ENCODE measurements at regions not wholly inside any gene's neighbourhood (a gene's known extent, or its start where the extent isn't known, plus 50 kb on each side); places are given as distances from the start of the nearest gene placed in this dataset.

DNA sequence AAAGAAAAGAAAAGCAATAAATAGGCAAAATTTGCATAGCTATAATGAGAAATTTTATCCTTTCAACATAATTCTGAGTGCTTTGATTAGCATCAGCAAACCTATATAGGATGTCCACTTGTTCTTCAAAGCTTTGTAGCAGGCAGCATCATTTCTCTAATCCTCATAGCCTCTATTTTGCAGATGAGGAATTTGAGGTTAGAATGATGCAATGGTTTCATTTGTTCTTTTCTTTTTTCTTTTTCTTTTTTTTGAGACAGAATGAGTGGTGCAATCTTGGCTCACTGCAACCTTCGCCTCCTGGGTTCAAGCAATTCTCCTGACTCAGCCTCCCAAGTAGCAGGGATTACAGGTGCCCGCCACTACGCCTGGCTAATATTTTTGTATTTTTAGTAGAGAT, 594.4 kb downstream of the TOX3 start:
- Histone ChIP-seq H3K4me3 (no peak overlapping the region), H3K9me3 (ENCODE audit: control insufficient read depth in 4 of 4, insufficient read depth in 3 of 4, low read length in 3 of 4) (peaks cover 0 to 5% (median 0%) of the 10 kb centered on the region in 4 donors)
- 90 to 95% methylated on average over 3 of the region's 3 CpGs for WGBS, 2 donors

DNA sequence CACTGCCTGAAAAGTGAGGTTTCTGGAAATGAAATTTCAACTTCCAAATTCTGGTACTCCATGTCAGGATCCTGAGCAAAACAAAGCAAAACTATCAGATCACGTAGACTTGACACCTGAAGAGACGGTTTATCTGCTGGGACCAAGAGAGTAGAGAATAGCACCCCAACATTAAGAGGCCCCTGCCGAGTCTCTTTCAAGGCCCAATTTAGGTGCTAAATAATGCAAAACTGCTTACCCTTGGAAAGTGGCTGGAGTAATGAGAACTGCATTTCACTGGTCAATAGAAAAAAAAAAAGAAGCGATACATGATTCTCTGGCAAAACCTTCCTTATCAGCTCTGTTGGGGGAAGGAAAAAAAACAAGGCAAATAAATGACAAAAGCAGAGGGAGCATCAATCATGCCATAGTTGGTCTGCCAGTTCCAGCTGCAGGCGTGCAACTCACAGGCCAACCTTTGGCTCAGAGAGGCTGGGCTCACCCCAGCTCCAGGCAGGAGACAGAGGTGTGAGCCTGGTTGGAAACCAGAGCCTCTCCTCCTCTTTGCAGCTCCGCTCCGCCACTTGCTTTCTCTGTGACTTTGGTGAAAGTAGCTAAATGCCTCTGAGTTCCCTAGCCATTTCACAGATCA, 595.2 kb downstream of the TOX3 start:
- H3K36me3 ChIP-seq (ENCODE audit: control insufficient read depth in 4 of 4, insufficient read depth in 4 of 4, low read length in 4 of 4) = no peaks in the 10 kb centered on the region
- H3K9me3 ChIP-seq (ENCODE audit: control insufficient read depth in 4 of 4, insufficient read depth in 3 of 4, low read length in 3 of 4) = peaks cover 0 to 5% (median 0%) of the 10 kb centered on the region in 4 donors
- DNase-seq (no peak), ATAC-seq (ENCODE audit: insufficient read depth, low FRiP score) (no peak)
- H3K9ac ChIP-seq (ENCODE audit: insufficient read depth in 1 of 2, low read length in 2 of 2) = no peak overlapping the region
- H3K27ac ChIP-seq (ENCODE audit: low read depth in 1 of 2, low read length in 1 of 2) = no peak overlapping the region
- H3K4me3 ChIP-seq = no peak overlapping the region
- no peaks in the 10 kb centered on the region for H3K4me1 ChIP-seq (ENCODE audit: control insufficient read depth in 5 of 5, insufficient read depth in 5 of 5, low read length in 5 of 5)
- TF ChIP-seq, protein P1, sequence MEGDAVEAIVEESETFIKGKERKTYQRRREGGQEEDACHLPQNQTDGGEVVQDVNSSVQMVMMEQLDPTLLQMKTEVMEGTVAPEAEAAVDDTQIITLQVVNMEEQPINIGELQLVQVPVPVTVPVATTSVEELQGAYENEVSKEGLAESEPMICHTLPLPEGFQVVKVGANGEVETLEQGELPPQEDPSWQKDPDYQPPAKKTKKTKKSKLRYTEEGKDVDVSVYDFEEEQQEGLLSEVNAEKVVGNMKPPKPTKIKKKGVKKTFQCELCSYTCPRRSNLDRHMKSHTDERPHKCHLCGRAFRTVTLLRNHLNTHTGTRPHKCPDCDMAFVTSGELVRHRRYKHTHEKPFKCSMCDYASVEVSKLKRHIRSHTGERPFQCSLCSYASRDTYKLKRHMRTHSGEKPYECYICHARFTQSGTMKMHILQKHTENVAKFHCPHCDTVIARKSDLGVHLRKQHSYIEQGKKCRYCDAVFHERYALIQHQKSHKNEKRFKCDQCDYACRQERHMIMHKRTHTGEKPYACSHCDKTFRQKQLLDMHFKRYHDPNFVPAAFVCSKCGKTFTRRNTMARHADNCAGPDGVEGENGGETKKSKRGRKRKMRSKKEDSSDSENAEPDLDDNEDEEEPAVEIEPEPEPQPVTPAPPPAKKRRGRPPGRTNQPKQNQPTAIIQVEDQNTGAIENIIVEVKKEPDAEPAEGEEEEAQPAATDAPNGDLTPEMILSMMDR (IDR thresholded peaks at IDR 0.05; ENCODE audit: control extremely low read depth, extremely low read depth) = no peak
- peaks cover 0 to 3% (median 0%) of the 10 kb centered on the region in 3 donors for H3K27me3 ChIP-seq (ENCODE audit: control insufficient read depth in 3 of 3, insufficient read depth in 3 of 3, low read length in 2 of 3)
- WGBS, 2 donors = 40 to 62% methylated on average over 7 of the region's 7 CpGs

More for the DNA sequence above, 594.4 kb downstream of the TOX3 start:
- no peak overlapping the region for H3K9ac ChIP-seq (ENCODE audit: insufficient read depth in 1 of 2, low read length in 2 of 2)
- H3K36me3 ChIP-seq (ENCODE audit: control insufficient read depth in 4 of 4, insufficient read depth in 4 of 4, low read length in 4 of 4) = no peaks in the 10 kb centered on the region
- H3K4me1 ChIP-seq (ENCODE audit: control insufficient read depth in 5 of 5, insufficient read depth in 5 of 5, low read length in 5 of 5) = no peaks in the 10 kb centered on the region
- H3K27ac ChIP-seq (ENCODE audit: low read depth in 1 of 2, low read length in 1 of 2) = no peak overlapping the region
- TF ChIP-seq, protein P1 (IDR thresholded peaks at IDR 0.05; ENCODE audit: control extremely low read depth, extremely low read depth) = no peak
- no peak for DNase-seq
- no peak for ATAC-seq (ENCODE audit: insufficient read depth, low FRiP score)
- H3K27me3 ChIP-seq (ENCODE audit: control insufficient read depth in 3 of 3, insufficient read depth in 3 of 3, low read length in 2 of 3) = peaks cover 0 to 3% (median 0%) of the 10 kb centered on the region in 3 donors

DNA sequence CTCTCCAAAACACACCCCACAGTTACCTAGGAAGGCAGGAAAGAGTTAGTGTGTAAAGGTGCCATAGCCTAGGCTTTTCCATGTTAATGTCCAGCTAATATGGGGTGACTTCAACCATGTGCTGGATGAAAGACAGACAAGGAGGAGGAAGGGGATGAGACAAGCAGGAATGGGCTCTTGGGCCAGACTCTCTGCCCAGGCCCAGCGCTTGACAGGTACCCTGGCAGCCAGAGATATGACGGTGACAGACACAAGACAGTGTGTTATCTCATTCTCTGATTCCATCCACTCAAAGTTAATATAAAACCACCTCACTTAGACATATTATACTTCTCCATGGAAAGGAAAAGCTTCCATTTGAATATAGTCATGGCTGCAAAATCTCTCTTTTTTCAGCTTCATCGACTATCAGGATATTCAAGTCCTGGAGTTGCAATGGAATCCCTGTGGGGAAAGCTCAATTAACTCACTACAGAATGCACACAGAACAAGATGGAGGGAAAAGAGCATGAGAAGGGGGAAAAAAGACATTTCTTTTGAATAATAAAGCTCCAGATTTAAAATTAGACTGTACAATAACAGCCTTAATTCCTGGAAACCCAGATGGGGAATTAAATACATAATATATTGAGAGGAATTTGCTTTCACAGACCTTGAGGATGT, 596.7 kb downstream of the TOX3 start:
- peaks cover 0 to 5% (median 0%) of the 10 kb centered on the region in 4 donors for H3K9me3 ChIP-seq (ENCODE audit: control insufficient read depth in 4 of 4, insufficient read depth in 3 of 4, low read length in 3 of 4)
- WGBS, 2 donors = 82 to 90% methylated on average over 3 of the region's 3 CpGs
- TF ChIP-seq, protein P1 (IDR thresholded peaks at IDR 0.05; ENCODE audit: control extremely low read depth, extremely low read depth) = no peak
- no peaks in the 10 kb centered on the region for H3K4me1 ChIP-seq (ENCODE audit: control insufficient read depth in 5 of 5, insufficient read depth in 5 of 5, low read length in 5 of 5)
- H3K9ac ChIP-seq (ENCODE audit: insufficient read depth in 1 of 2, low read length in 2 of 2) = no peak overlapping the region
- no peaks in the 10 kb centered on the region for H3K36me3 ChIP-seq (ENCODE audit: control insufficient read depth in 4 of 4, insufficient read depth in 4 of 4, low read length in 4 of 4)
- H3K27ac ChIP-seq (ENCODE audit: low read depth in 1 of 2, low read length in 1 of 2) = no peak overlapping the region
- H3K27me3 ChIP-seq (ENCODE audit: control insufficient read depth in 3 of 3, insufficient read depth in 3 of 3, low read length in 2 of 3) = peaks cover 0 to 3% (median 0%) of the 10 kb centered on the region in 3 donors
- no peak for ATAC-seq (ENCODE audit: insufficient read depth, low FRiP score)
- no peak overlapping the region for H3K4me3 ChIP-seq
- DNase-seq = no peak

All from lung (tissue), 11 donors.